Upper lobe of left lung (tissue), 4 donors: ENCODE measurements at regions not wholly inside any gene's neighbourhood (a gene's known extent, or its start where the extent isn't known, plus 50 kb on each side); places are given as distances from the start of the nearest gene placed in this dataset.

Experiments
- CTCF ChIP-seq, 6 experiments: fragments of 450-650 bp in 4 of 6; fragments of 200-600 bp in 2 of 6; sonication (generic) in 2 of 6; IDR thresholded peaks; one replicate each; pipeline ENCODE4 v1.5.1; 2016 to 2019; ENCODE audit warnings: antibody characterized with exemption in 6 of 6
- POLR2A ChIP-seq, 4 donors: fragments of 450-650 bp; IDR thresholded peaks; one replicate each; pipeline ENCODE4 v1.5.1; 2016 to 2017; ENCODE audit warnings: antibody characterized with exemption in 4 of 4, mild to moderate bottlenecking in 2 of 4
- POLR2AphosphoS5 ChIP-seq, 2 donors: sonication (generic); formaldehyde crosslinking; IDR thresholded peaks; one replicate each; pipeline ENCODE4 v1.5.1; 2017; ENCODE audit warnings: antibody characterized with exemption in 2 of 2

- TF ChIP-seq CTCF (IDR thresholded peaks at IDR 0.05) (no peak), POLR2A (IDR thresholded peaks at IDR 0.05) (no peak), POLR2AphosphoS5 (IDR thresholded peaks at IDR 0.05) (no peak)
These were observed 293.0 kb upstream of the VRK2 start for GRCh38 chr2:57753636-57754035.
